Endothelial cell of umbilical vein (primary cell): ENCODE measurements at regions not wholly inside any gene's neighbourhood (a gene's known extent, or its start where the extent isn't known, plus 50 kb on each side); places are given as distances from the start of the nearest gene placed in this dataset.

ENCODE experiments used
- BruUV-seq: library from RNA; stranded (reverse); fragments of 400-500 nt; replicated peaks from 2 replicates; lab custom pipeline; 2021; lab: Mats Ljungman, UMichigan
- CTCF ChIA-PET: fragments of 300-600, 350-600 bp; sonication (Branson Sonifier 250); formaldehyde crosslinking; loops from one replicate; lab custom pipeline; 2021; ENCODE audit warnings: antibody characterized with exemption, inconsistent platforms; lab: Charles Lee
- POLR2A ChIA-PET: fragments of 300-600, 350-600 bp; sonication (Branson Sonifier 250); formaldehyde crosslinking; loops from one replicate; lab custom pipeline; 2021; ENCODE audit warnings: antibody characterized with exemption, inconsistent platforms; lab: Charles Lee
- DNase-seq: peaks from one replicate; pipeline ENCODE4 v3.0.0-alpha.2; 2011; ENCODE audit warnings: low read depth, low spot score
- FAIRE-seq: peaks from 2 replicates; lab custom pipeline; 2011; peaks lifted over from hg19 to GRCh38; lab: Jason Lieb, UNC
- H2AFZ ChIP-seq: 2 replicates; pipeline ENCODE4 v1.6.0; 2012; ENCODE audit warnings: low read depth, low read length, control low read depth, inconsistent platforms
- H3K27ac ChIP-seq: 2 replicates; pipeline ENCODE4 v1.5.1; 2011; ENCODE audit warnings: low read depth, mild to moderate bottlenecking, control low read depth, low read length, moderate library complexity; ENCODE audit not compliant: insufficient read depth
- H3K27me3 ChIP-seq, 2 experiments: 2 replicates each; pipeline versions ENCODE4 v1.6.0 to v1.6.1; 2011; ENCODE audit warnings: low read length in 2 of 2, mixed read lengths in 1 of 2; ENCODE audit not compliant: control insufficient read depth in 2 of 2, insufficient read depth in 2 of 2
- H3K36me3 ChIP-seq, 2 experiments: 2 replicates in 1 of 2; 3 replicates in 1 of 2; pipeline ENCODE4 v1.5.1; 2011; ENCODE audit warnings: low read length in 2 of 2, mild to moderate bottlenecking in 1 of 2, moderate library complexity in 1 of 2; ENCODE audit not compliant: control insufficient read depth in 2 of 2, insufficient read depth in 2 of 2; ENCODE audit errors: extremely low read depth in 1 of 2
- H3K4me1 ChIP-seq: 3 replicates; pipeline ENCODE4 v1.5.1; 2011; ENCODE audit warnings: mild to moderate bottlenecking, low read length; ENCODE audit not compliant: control insufficient read depth, insufficient read depth; ENCODE audit errors: extremely low read depth
- H3K4me2 ChIP-seq: 2 replicates; pipeline ENCODE4 v1.6.1; 2011; ENCODE audit warnings: low read length, control low read depth, mixed read lengths; ENCODE audit not compliant: insufficient read depth
- H3K4me3 ChIP-seq, 3 experiments: fragments of 200-600 bp in 1 of 3; sonication (generic), shearing (Covaris generic) in 1 of 3; replicated peaks in 1 of 3; 2 replicates each; pipeline ENCODE4 v1.5.1; 2011 to 2016; ENCODE audit warnings: control low read depth in 3 of 3, low read length in 3 of 3, mild to moderate bottlenecking in 2 of 3, inconsistent platforms in 1 of 3, low read depth in 1 of 3, moderate library complexity in 1 of 3; ENCODE audit not compliant: insufficient read depth in 1 of 3
- H3K79me2 ChIP-seq: 2 replicates; pipeline ENCODE4 v1.6.0; 2012; ENCODE audit warnings: low read length, inconsistent platforms; ENCODE audit not compliant: control insufficient read depth, insufficient read depth
- H3K9ac ChIP-seq: replicated peaks from 2 replicates; pipeline ENCODE3; 2011; ENCODE audit warnings: low read length, control low read depth; ENCODE audit not compliant: insufficient read depth; ENCODE audit errors: extremely low read depth
- H3K9me1 ChIP-seq: replicated peaks from 3 replicates; pipeline ENCODE4 v1.6.0; 2011; ENCODE audit warnings: mild to moderate bottlenecking, low read length; ENCODE audit not compliant: control insufficient read depth, insufficient read depth; ENCODE audit errors: extremely low read depth
- H3K9me3 ChIP-seq: replicated peaks from 2 replicates; pipeline ENCODE4 v1.5.1; 2012; ENCODE audit warnings: low read length, inconsistent platforms; ENCODE audit not compliant: control insufficient read depth, insufficient read depth
- H4K20me1 ChIP-seq: replicated peaks from 2 replicates; pipeline ENCODE3; 2011; ENCODE audit warnings: mild to moderate bottlenecking, low read length; ENCODE audit not compliant: control insufficient read depth, insufficient read depth; ENCODE audit errors: extremely low read depth
- GATA2 ChIP-seq: IDR thresholded peaks from 2 replicates; pipeline ENCODE4 v1.7.0; 2011; ENCODE audit warnings: low read depth, mild to moderate bottlenecking, moderate library complexity, mixed read lengths, low read length; ENCODE audit not compliant: insufficient read length, insufficient read depth
- MYC ChIP-seq: IDR thresholded peaks from one replicate; pipeline ENCODE4 v1.6.1; 2011; ENCODE audit warnings: mild to moderate bottlenecking, low read depth, low read length
- POLR2A ChIP-seq: IDR thresholded peaks from 2 replicates; pipeline ENCODE4 v1.6.1; 2012; ENCODE audit warnings: low read depth, mild to moderate bottlenecking, control low read depth, low read length
- POLR2AphosphoS5 ChIP-seq: IDR thresholded peaks from 2 replicates; pipeline ENCODE4 v1.6.1; 2012; ENCODE audit warnings: low read depth, mild to moderate bottlenecking, control low read depth, low read length, moderate library complexity; ENCODE audit not compliant: insufficient read depth
- dilution Hi-C: fragments of 300-500 bp; cut with MboI; formaldehyde crosslinking; loops from one replicate; pipeline ENCODE4 v1.15.0; 2019; ENCODE audit warnings: low sequenced_read_pairs; ENCODE audit not compliant: extremely low pct_ligation_motif_present
- intact Hi-C: fragments of 100-400 bp; cut with micrococcal nuclease; formaldehyde crosslinking; loops from one replicate; pipeline ENCODE4 v1.10.0; 2022
- TF ChIP-seq, protein P1 (sequence below), 2 donors: IDR thresholded peaks; 1 replicate in 1 of 2; 2 replicates in 1 of 2; pipeline ENCODE4 v1.5.1; 2011; ENCODE audit warnings: low read length in 2 of 2, mild to moderate bottlenecking in 2 of 2, moderate library complexity in 2 of 2, control low read depth in 1 of 2, inconsistent platforms in 1 of 2, low read depth in 1 of 2; ENCODE audit not compliant: insufficient read depth in 1 of 2; ENCODE audit errors: extremely low read depth in 1 of 2

DNA sequence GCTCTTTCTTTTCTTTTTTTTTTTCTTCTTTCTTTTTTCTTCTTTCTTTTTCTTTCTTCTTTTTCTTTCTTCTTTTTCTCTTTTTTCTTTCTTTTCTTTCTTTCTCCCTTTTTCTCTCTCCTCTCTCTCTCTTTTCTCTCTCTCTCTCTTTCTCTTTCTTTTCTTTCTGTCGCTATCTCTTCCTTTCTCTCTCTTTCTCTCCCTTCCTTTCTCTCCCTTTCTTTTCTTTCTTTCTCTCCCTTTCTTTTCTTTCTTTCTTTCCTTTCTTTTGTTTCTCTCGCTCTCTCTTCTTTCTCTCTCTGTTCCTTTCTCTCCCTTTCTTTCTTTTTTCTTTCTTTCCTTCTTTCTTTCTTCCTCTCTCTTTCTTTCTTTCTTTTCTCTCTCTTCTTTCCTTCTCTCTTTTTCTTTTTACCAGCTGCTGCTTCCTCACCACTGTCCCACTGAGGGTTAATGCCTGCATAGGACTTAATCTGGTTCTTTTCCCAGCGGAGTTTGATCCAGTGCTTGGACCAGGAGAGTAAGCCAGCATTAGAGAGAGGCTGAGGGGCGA is 145.4 kb upstream of the SIX2 start:
- Histone ChIP-seq H3K4me3 (no peak overlapping the region), H4K20me1 (no peaks in the 10 kb centered on the region), H3K9me3 (no peaks in the 10 kb centered on the region), H3K36me3 (no peaks in the 10 kb centered on the region), H3K27ac (no peak overlapping the region), H2AFZ (no peak overlapping the region), H3K27me3 (peaks cover 7 to 10% of the 10 kb centered on the region in 2 experiments), H3K4me2 (no peak overlapping the region), H3K9ac (no peak overlapping the region), H3K9me1 (no peaks in the 10 kb centered on the region), H3K79me2 (no peaks in the 10 kb centered on the region), H3K4me1 (no peaks in the 10 kb centered on the region)
- intact Hi-C loops, result no loop called here
- dilution Hi-C loops, result no loop called here
- ChIA-PET CTCF (no interaction called here), POLR2A (no interaction called here)
- DNase-seq (no peak), FAIRE-seq (no peak)
- no TSS peak for BruUV-seq
- TF ChIP-seq GATA2, result no peak
- no peak for TF ChIP-seq POLR2AphosphoS5
- TF ChIP-seq MYC, result no peak
- no peak for TF ChIP-seq POLR2A

DNA sequence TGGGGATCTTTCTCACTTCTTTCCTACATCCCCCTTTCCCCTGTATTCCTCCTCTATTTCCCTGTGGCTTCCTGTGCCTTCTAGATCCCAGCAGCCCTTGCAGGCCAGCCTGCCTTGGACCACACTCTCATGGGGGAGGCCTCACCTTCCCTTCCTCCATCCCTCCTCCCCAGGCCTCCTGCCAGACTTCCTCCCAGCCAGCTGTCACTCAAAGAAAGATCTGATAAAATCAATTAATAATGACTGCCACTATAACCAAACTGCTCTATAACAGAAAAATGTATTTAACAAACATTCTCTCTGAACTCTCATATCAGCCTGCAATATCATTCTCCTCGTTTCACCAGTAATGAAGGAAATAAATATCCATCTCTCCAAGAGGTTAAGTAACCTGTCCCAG is 144.9 kb upstream of the SIX2 start:
- FAIRE-seq (no peak), DNase-seq (no peak)
- Histone ChIP-seq H3K9me3 (no peaks in the 10 kb centered on the region), H3K9ac (no peak overlapping the region), H3K4me3 (no peak overlapping the region), H3K27me3 (peaks cover 7 to 12% of the 10 kb centered on the region in 2 experiments), H2AFZ (no peak overlapping the region), H3K9me1 (no peaks in the 10 kb centered on the region), H3K4me1 (no peaks in the 10 kb centered on the region), H3K36me3 (no peaks in the 10 kb centered on the region), H4K20me1 (no peaks in the 10 kb centered on the region), H3K4me2 (no peak overlapping the region), H3K79me2 (no peaks in the 10 kb centered on the region), H3K27ac (no peak overlapping the region)
- intact Hi-C loops, result no loop called here
- dilution Hi-C loops, result no loop called here
- no TSS peak for BruUV-seq
- TF ChIP-seq, protein P1, sequence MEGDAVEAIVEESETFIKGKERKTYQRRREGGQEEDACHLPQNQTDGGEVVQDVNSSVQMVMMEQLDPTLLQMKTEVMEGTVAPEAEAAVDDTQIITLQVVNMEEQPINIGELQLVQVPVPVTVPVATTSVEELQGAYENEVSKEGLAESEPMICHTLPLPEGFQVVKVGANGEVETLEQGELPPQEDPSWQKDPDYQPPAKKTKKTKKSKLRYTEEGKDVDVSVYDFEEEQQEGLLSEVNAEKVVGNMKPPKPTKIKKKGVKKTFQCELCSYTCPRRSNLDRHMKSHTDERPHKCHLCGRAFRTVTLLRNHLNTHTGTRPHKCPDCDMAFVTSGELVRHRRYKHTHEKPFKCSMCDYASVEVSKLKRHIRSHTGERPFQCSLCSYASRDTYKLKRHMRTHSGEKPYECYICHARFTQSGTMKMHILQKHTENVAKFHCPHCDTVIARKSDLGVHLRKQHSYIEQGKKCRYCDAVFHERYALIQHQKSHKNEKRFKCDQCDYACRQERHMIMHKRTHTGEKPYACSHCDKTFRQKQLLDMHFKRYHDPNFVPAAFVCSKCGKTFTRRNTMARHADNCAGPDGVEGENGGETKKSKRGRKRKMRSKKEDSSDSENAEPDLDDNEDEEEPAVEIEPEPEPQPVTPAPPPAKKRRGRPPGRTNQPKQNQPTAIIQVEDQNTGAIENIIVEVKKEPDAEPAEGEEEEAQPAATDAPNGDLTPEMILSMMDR (IDR thresholded peaks at IDR 0.05; ENCODE audit: extremely low read depth in 1 of 2, insufficient read depth in 1 of 2, low read depth in 1 of 2, low read length in 2 of 2), result no peak
- TF ChIP-seq MYC, result no peak
- POLR2A ChIA-PET, result no interaction called here
- CTCF ChIA-PET, result no interaction called here
